H1 (cell line): ENCODE measurements at regions not wholly inside any gene's neighbourhood (a gene's known extent, or its start where the extent isn't known, plus 50 kb on each side); places are given as distances from the start of the nearest gene placed in this dataset.

Experiments used
- BRCA1 ChIP-seq: IDR thresholded peaks from 2 replicates; pipeline ENCODE4 v1.6.1; 2012; ENCODE audit warnings: low read depth, low read length, improper control_type of control experiment
- CHD1 ChIP-seq: IDR thresholded peaks from 2 replicates; pipeline ENCODE4 v1.6.1; 2012; ENCODE audit warnings: low read depth, low read length, improper control_type of control experiment
- HDAC6 ChIP-seq: IDR thresholded peaks from one replicate; pipeline ENCODE4 v1.7.1; 2012; ENCODE audit warnings: low read depth, mild to moderate bottlenecking, inconsistent platforms, low read length, moderate library complexity
- RAD21 ChIP-seq, 2 experiments: IDR thresholded peaks in 1 of 2; conservative IDR thresholded peaks in 1 of 2; 2 replicates each; pipeline ENCODE4 v1.6.1; 2011; ENCODE audit warnings: low read depth in 2 of 2, low read length in 2 of 2, improper control_type of control experiment in 1 of 2, inconsistent platforms in 1 of 2, mild to moderate bottlenecking in 1 of 2, moderate library complexity in 1 of 2
- RNF2 ChIP-seq: fragments of 200-900, 300-1000 bp; sonication (generic); IDR thresholded peaks from 2 replicates; pipeline ENCODE4 v1.7.1; 2016; ENCODE audit warnings: borderline replicate concordance, low read depth, mild to moderate bottlenecking, antibody characterized with exemption, low read length; ENCODE audit not compliant: poor library complexity, severe bottlenecking; ENCODE audit errors: missing control alignments
- SP1 ChIP-seq: IDR thresholded peaks from 2 replicates; pipeline ENCODE4 v1.6.1; 2011; ENCODE audit warnings: low read depth, low read length
- SP2 ChIP-seq: IDR thresholded peaks from 2 replicates; pipeline ENCODE4 v1.6.1; 2012; ENCODE audit warnings: mild to moderate bottlenecking, low read length, inconsistent platforms
- TBP ChIP-seq: IDR thresholded peaks from 2 replicates; pipeline ENCODE4 v1.6.1; 2011; ENCODE audit warnings: low read depth, low read length, improper control_type of control experiment
- TF ChIP-seq, protein P1 (sequence below): IDR thresholded peaks from 2 replicates; pipeline ENCODE4 v1.6.1; 2012; ENCODE audit warnings: inconsistent platforms
- TF ChIP-seq, protein P2 (sequence below): fragments of 300-600 bp; sonication (generic); IDR thresholded peaks from 2 replicates; pipeline ENCODE4 v1.7.1; 2012; ENCODE audit warnings: low read length, moderate library complexity, mild to moderate bottlenecking, inconsistent platforms; ENCODE audit not compliant: insufficient replicate concordance

DNA sequence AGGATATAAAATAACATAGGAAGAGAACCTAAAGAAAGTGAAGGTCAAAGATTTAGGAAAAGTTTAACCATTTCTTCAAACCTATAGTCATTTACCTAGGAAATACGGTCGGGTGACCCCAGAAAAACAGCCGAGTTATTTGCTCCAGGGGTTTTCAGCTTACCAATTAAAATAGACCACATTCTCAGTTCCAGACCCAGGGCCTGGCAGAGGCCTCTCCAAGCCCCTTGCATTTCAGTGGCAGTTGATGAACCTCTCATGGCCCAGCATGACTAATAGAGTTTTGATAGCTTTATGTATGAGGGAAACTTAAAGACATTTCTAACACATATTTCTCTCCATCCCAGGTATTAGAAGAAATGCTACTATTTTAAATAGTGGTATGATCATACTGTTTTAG lies 113.5 kb downstream of the OGFRL1 start (continued):
- TF ChIP-seq RNF2 (no peak), HDAC6 (no peak), BRCA1 (no peak), RAD21 (IDR thresholded peaks at IDR 0.05 in 1 of 2, conservative IDR thresholded peaks at IDR 0.05 in 1 of 2; ENCODE audit: low read depth in 2 of 2, low read length in 2 of 2) (no peak), SP2 (no peak), SP1 (no peak), CHD1 (no peak), TBP (no peak)
- TF ChIP-seq, protein P1, sequence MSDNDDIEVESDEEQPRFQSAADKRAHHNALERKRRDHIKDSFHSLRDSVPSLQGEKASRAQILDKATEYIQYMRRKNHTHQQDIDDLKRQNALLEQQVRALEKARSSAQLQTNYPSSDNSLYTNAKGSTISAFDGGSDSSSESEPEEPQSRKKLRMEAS, result no peak
- TF ChIP-seq, protein P2, sequence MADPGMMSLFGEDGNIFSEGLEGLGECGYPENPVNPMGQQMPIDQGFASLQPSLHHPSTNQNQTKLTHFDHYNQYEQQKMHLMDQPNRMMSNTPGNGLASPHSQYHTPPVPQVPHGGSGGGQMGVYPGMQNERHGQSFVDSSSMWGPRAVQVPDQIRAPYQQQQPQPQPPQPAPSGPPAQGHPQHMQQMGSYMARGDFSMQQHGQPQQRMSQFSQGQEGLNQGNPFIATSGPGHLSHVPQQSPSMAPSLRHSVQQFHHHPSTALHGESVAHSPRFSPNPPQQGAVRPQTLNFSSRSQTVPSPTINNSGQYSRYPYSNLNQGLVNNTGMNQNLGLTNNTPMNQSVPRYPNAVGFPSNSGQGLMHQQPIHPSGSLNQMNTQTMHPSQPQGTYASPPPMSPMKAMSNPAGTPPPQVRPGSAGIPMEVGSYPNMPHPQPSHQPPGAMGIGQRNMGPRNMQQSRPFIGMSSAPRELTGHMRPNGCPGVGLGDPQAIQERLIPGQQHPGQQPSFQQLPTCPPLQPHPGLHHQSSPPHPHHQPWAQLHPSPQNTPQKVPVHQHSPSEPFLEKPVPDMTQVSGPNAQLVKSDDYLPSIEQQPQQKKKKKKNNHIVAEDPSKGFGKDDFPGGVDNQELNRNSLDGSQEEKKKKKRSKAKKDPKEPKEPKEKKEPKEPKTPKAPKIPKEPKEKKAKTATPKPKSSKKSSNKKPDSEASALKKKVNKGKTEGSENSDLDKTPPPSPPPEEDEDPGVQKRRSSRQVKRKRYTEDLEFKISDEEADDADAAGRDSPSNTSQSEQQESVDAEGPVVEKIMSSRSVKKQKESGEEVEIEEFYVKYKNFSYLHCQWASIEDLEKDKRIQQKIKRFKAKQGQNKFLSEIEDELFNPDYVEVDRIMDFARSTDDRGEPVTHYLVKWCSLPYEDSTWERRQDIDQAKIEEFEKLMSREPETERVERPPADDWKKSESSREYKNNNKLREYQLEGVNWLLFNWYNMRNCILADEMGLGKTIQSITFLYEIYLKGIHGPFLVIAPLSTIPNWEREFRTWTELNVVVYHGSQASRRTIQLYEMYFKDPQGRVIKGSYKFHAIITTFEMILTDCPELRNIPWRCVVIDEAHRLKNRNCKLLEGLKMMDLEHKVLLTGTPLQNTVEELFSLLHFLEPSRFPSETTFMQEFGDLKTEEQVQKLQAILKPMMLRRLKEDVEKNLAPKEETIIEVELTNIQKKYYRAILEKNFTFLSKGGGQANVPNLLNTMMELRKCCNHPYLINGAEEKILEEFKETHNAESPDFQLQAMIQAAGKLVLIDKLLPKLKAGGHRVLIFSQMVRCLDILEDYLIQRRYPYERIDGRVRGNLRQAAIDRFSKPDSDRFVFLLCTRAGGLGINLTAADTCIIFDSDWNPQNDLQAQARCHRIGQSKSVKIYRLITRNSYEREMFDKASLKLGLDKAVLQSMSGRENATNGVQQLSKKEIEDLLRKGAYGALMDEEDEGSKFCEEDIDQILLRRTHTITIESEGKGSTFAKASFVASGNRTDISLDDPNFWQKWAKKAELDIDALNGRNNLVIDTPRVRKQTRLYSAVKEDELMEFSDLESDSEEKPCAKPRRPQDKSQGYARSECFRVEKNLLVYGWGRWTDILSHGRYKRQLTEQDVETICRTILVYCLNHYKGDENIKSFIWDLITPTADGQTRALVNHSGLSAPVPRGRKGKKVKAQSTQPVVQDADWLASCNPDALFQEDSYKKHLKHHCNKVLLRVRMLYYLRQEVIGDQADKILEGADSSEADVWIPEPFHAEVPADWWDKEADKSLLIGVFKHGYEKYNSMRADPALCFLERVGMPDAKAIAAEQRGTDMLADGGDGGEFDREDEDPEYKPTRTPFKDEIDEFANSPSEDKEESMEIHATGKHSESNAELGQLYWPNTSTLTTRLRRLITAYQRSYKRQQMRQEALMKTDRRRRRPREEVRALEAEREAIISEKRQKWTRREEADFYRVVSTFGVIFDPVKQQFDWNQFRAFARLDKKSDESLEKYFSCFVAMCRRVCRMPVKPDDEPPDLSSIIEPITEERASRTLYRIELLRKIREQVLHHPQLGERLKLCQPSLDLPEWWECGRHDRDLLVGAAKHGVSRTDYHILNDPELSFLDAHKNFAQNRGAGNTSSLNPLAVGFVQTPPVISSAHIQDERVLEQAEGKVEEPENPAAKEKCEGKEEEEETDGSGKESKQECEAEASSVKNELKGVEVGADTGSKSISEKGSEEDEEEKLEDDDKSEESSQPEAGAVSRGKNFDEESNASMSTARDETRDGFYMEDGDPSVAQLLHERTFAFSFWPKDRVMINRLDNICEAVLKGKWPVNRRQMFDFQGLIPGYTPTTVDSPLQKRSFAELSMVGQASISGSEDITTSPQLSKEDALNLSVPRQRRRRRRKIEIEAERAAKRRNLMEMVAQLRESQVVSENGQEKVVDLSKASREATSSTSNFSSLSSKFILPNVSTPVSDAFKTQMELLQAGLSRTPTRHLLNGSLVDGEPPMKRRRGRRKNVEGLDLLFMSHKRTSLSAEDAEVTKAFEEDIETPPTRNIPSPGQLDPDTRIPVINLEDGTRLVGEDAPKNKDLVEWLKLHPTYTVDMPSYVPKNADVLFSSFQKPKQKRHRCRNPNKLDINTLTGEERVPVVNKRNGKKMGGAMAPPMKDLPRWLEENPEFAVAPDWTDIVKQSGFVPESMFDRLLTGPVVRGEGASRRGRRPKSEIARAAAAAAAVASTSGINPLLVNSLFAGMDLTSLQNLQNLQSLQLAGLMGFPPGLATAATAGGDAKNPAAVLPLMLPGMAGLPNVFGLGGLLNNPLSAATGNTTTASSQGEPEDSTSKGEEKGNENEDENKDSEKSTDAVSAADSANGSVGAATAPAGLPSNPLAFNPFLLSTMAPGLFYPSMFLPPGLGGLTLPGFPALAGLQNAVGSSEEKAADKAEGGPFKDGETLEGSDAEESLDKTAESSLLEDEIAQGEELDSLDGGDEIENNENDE, result no peak
